Caco-2 (cell line): ENCODE measurements at regions not wholly inside any gene's neighbourhood (a gene's known extent, or its start where the extent isn't known, plus 50 kb on each side); places are given as distances from the start of the nearest gene placed in this dataset.

Experiments used
- BruUV-seq: library from RNA; stranded (reverse); fragments of 400-500 nt; replicated peaks from 2 replicates; lab custom pipeline; 2021; lab: Mats Ljungman, UMichigan
- CTCF ChIA-PET: fragments of 300-600 bp; sonication (Branson Sonifier 250); formaldehyde crosslinking; loops from one replicate; lab custom pipeline; 2022; ENCODE audit warnings: antibody characterized with exemption; lab: Charles Lee
- POLR2A ChIA-PET: fragments of 300-600 bp; sonication (Branson Sonifier 250); formaldehyde crosslinking; loops from one replicate; lab custom pipeline; 2022; ENCODE audit warnings: antibody characterized with exemption; lab: Charles Lee
- DNase-seq, 2 experiments: peaks; one replicate each; pipeline versions ENCODE4 v3.0.0 to v3.0.0-alpha.2; 2020 to 2022
- H3K27me3 ChIP-seq: replicated peaks from 2 replicates; pipeline ENCODE4 v1.6.0; 2011; ENCODE audit warnings: low read length; ENCODE audit not compliant: control insufficient read depth, insufficient read depth
- H3K36me3 ChIP-seq: 2 replicates; pipeline ENCODE4 v1.5.1; 2011; ENCODE audit warnings: low read length; ENCODE audit not compliant: control insufficient read depth, insufficient read depth
- H3K4me1 ChIP-seq: fragments of 250-450 bp; sonication (Bioruptor Pico); 2 replicates; pipeline ENCODE4 v1.5.1; 2020; ENCODE audit warnings: mild to moderate bottlenecking
- H3K4me3 ChIP-seq: 2 replicates; pipeline ENCODE4 v1.5.1; 2011; ENCODE audit warnings: low read depth, mild to moderate bottlenecking, control low read depth, low read length
- H3K9me3 ChIP-seq: fragments of 250-450 bp; sonication (Bioruptor Pico); 2 replicates; pipeline ENCODE4 v1.5.1; 2020; ENCODE audit warnings: mild to moderate bottlenecking, moderate library complexity
- H3K27ac Mint-ChIP-seq: one replicate; pipeline ENCODE4 v1.8.0; 2022; ENCODE audit warnings: mixed read lengths; ENCODE audit not compliant: unreplicated experiment
- H3K27me3 Mint-ChIP-seq: one replicate; pipeline ENCODE4 v1.8.0; 2022; ENCODE audit warnings: mixed read lengths; ENCODE audit not compliant: insufficient read depth, unreplicated experiment
- H3K36me3 Mint-ChIP-seq: one replicate; pipeline ENCODE4 v1.8.0; 2022; ENCODE audit warnings: mild to moderate bottlenecking, mixed read lengths; ENCODE audit not compliant: insufficient read depth, unreplicated experiment
- H3K4me1 Mint-ChIP-seq: one replicate; pipeline ENCODE4 v1.8.0; 2022; ENCODE audit warnings: low read depth, mixed read lengths; ENCODE audit not compliant: unreplicated experiment
- H3K4me3 Mint-ChIP-seq: one replicate; pipeline ENCODE4 v1.8.0; 2022; ENCODE audit warnings: mild to moderate bottlenecking, moderate library complexity, mixed read lengths; ENCODE audit not compliant: unreplicated experiment
- H3K9me3 Mint-ChIP-seq: one replicate; pipeline ENCODE4 v1.8.0; 2022; ENCODE audit warnings: mixed read lengths; ENCODE audit not compliant: unreplicated experiment
- CTCF ChIP-seq, 2 experiments: fragments of 200-600 bp in 1 of 2; IDR thresholded peaks; 1 replicate in 1 of 2; 2 replicates in 1 of 2; pipeline versions ENCODE4 v1.5.1 to v1.8.0; 2011 to 2022; ENCODE audit warnings: antibody characterized with exemption in 1 of 2, control low read depth in 1 of 2, inconsistent platforms in 1 of 2, low read depth in 1 of 2, low read length in 1 of 2, mild to moderate bottlenecking in 1 of 2, moderate library complexity in 1 of 2; ENCODE audit not compliant: insufficient read depth in 1 of 2, severe bottlenecking in 1 of 2, unreplicated experiment in 1 of 2
- intact Hi-C: fragments of 100-400 bp; cut with micrococcal nuclease; formaldehyde crosslinking; loops from one replicate; pipeline ENCODE4 v1.10.0; 2022; ENCODE audit not compliant: unreplicated experiment

DNA sequence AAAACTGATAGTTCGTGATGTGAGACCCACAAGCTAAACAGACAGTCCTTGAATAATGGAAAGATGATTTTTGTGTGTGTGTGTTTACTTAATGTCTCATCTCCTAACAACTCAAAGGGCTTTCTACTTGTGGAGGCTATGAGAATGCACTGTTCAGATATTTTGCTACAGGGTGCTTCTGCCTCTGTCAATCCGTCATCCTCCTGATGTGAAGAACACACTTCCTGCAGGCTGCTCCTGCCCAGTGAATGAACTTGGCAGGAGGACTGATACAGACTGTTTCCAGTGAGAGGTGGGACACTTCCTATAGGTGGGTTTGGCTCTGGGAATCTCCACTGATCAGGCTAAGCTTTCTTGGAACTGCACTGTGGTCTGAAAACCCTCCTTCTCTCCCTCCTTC, 168.4 kb upstream of the STARD13 start:
- H3K4me1 ChIP-seq, result no peaks in the 10 kb centered on the region
- no peak for DNase-seq
- Mint-ChIP-seq H3K4me1 (no peaks in the 10 kb centered on the region), H3K36me3 (no peaks in the 10 kb centered on the region), H3K9me3 (no peaks in the 10 kb centered on the region), H3K27me3 (no peaks in the 10 kb centered on the region), H3K4me3 (no peak overlapping the region), H3K27ac (no peak overlapping the region)
- no peak for TF ChIP-seq CTCF (IDR thresholded peaks at IDR 0.05; ENCODE audit: insufficient read depth in 1 of 2, low read depth in 1 of 2, low read length in 1 of 2, severe bottlenecking in 1 of 2, unreplicated experiment in 1 of 2)
- H3K27me3 ChIP-seq, result no peaks in the 10 kb centered on the region
- H3K9me3 ChIP-seq, result no peaks in the 10 kb centered on the region
- CTCF ChIA-PET, result no interaction called here
- intact Hi-C loops, result no loop called here
- POLR2A ChIA-PET, result no interaction called here
- no peak overlapping the region for H3K4me3 ChIP-seq
- no TSS peak for BruUV-seq
- no peaks in the 10 kb centered on the region for H3K36me3 ChIP-seq

DNA sequence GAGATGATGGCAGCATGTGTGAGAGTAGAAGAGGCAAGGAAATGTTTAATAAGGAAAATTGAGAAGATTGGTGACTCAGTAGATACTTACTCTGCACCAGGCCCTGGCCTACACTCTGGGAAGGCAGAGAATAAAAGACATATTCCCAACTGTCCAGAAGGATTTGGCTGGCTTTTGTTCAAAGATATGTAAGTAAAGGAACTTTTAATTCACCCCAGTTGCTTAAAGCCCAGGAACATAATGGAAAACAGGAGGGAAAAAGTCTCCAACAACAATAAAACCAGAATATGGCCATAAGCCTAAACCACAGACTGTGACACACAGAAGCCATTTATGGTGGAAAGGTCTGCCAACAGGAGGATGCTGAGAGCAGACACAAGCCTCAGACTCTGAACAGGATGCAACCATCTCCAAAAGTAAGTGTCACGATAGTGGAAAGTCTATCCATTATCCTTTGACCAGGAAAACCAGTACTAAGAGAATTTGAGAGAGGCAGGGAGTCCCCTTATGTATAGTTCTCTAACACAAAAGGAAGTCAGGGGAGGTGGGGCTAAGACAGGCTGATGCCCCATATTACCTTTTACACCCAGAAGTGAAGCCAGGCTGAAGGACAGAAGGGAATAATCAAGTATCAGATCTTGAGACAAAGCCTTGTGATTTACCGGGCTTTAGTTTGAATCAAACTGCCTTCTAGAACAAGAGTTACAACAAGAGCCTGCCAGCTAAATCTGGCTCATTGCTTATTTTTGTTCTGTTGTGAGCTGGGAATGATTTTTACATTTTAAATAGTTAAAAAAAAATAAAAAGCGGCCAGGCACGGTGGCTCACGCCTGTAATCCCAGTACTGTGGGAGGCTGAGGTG, 169.5 kb upstream of the STARD13 start:
- Histone ChIP-seq H3K4me3 (no peak overlapping the region), H3K27me3 (no peaks in the 10 kb centered on the region), H3K4me1 (no peaks in the 10 kb centered on the region), H3K36me3 (no peaks in the 10 kb centered on the region), H3K9me3 (peaks cover 8% of the 10 kb centered on the region; the same call in 1 of the 2 replicates)
- H3K27me3 Mint-ChIP-seq, result no peaks in the 10 kb centered on the region
- H3K9me3 Mint-ChIP-seq, result no peaks in the 10 kb centered on the region
- no peak for TF ChIP-seq CTCF (IDR thresholded peaks at IDR 0.05; ENCODE audit: insufficient read depth in 1 of 2, low read depth in 1 of 2, low read length in 1 of 2, severe bottlenecking in 1 of 2, unreplicated experiment in 1 of 2)
- H3K4me3 Mint-ChIP-seq, result no peak overlapping the region
- H3K27ac Mint-ChIP-seq, result no peak overlapping the region
- no peaks in the 10 kb centered on the region for H3K4me1 Mint-ChIP-seq
- POLR2A ChIA-PET, result interaction anchor here (0.6 kb wide), 1 partner anchor 127 kb away, joined by 5 read pairs; no protein-coding TSS in a partner anchor
- no TSS peak for BruUV-seq
- no peaks in the 10 kb centered on the region for H3K36me3 Mint-ChIP-seq
- intact Hi-C loops, result no loop called here
- DNase-seq, result no peak
- CTCF ChIA-PET, result no interaction called here

GRCh38 chr13:33459702-33460101, 174.1 kb upstream of the STARD13 start:
- Histone ChIP-seq H3K27me3 (no peaks in the 10 kb centered on the region), H3K36me3 (no peaks in the 10 kb centered on the region), H3K9me3 (peaks cover 8% of the 10 kb centered on the region; the same call in 1 of the 2 replicates), H3K4me3 (no peak overlapping the region), H3K4me1 (no peaks in the 10 kb centered on the region)
- H3K36me3 Mint-ChIP-seq, result no peaks in the 10 kb centered on the region
- peaks cover 7% of the 10 kb centered on the region for H3K4me1 Mint-ChIP-seq
- no peaks in the 10 kb centered on the region for H3K27me3 Mint-ChIP-seq
- no peaks in the 10 kb centered on the region for H3K9me3 Mint-ChIP-seq
- ChIA-PET CTCF (no interaction called here), POLR2A (no interaction called here)
- no TSS peak for BruUV-seq
- H3K4me3 Mint-ChIP-seq, result no peak overlapping the region
- DNase-seq, result no peak
- H3K27ac Mint-ChIP-seq, result no peak overlapping the region
- no peak for TF ChIP-seq CTCF (IDR thresholded peaks at IDR 0.05; ENCODE audit: insufficient read depth in 1 of 2, low read depth in 1 of 2, low read length in 1 of 2, severe bottlenecking in 1 of 2, unreplicated experiment in 1 of 2)
- intact Hi-C loops, result no loop called here
